Stimulated activated memory B cell treated with anti-CD40 and anti-IgM and Interleukin-4, amounts not matched to agents 10 μg/mL and 1 μg/mL and 100 μg/mL, for 72 hours (primary cell): ENCODE measurements at regions not wholly inside any gene's neighbourhood (a gene's known extent, or its start where the extent isn't known, plus 50 kb on each side); places are given as distances from the start of the nearest gene placed in this dataset.

Source experiments
- ATAC-seq: fragments of 150-1000 bp; cut with Tn5 transposase; 2 replicates; pipeline ENCODE4 v1.10.0; 2021
- H3K27ac Mint-ChIP-seq: one replicate; pipeline ENCODE4 v1.8.0; 2022; ENCODE audit warnings: mild to moderate bottlenecking, mixed read lengths
- H3K27me3 Mint-ChIP-seq: one replicate; pipeline ENCODE4 v1.8.0; 2022; ENCODE audit warnings: mixed read lengths
- H3K36me3 Mint-ChIP-seq: one replicate; pipeline ENCODE4 v1.8.0; 2022; ENCODE audit warnings: mixed read lengths
- H3K4me1 Mint-ChIP-seq: one replicate; pipeline ENCODE4 v1.8.0; 2022; ENCODE audit warnings: mixed read lengths
- H3K4me3 Mint-ChIP-seq: one replicate; pipeline ENCODE4 v1.8.0; 2022; ENCODE audit warnings: mild to moderate bottlenecking, moderate library complexity, mixed read lengths
- H3K9me3 Mint-ChIP-seq: one replicate; pipeline ENCODE4 v1.8.0; 2022; ENCODE audit warnings: mixed read lengths

DNA sequence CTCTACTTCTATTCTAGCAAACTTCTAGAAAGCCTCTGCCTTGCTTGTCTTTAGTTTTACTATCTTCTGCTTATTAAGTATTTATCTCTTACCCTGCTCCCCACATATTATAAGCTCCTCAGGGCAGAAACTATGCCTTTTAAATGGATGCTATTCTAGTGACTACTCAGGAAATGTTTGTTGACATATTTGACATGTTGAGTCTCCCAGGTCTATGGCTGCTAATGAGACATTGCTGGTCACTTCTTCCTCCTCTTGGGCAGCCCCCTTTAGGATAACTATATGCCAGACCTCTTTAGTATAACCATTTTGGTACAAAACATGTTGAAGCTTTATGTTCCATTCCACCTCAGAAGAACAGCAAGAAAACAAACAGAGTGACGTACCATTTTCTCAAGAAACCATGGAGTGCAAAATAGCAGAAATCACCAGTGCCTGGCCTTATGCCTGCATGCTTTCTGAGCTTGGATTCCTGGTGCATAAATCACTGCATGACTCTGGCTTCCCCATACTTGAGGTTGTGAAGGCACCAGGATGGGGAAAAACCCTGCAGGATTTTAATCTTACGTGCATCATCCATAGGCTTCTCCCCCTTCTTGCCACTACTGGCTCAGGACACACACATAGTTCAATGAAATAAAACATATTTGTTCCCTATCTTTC is 202.6 kb downstream of the TMX1 start:
- no peak for ATAC-seq

DNA sequence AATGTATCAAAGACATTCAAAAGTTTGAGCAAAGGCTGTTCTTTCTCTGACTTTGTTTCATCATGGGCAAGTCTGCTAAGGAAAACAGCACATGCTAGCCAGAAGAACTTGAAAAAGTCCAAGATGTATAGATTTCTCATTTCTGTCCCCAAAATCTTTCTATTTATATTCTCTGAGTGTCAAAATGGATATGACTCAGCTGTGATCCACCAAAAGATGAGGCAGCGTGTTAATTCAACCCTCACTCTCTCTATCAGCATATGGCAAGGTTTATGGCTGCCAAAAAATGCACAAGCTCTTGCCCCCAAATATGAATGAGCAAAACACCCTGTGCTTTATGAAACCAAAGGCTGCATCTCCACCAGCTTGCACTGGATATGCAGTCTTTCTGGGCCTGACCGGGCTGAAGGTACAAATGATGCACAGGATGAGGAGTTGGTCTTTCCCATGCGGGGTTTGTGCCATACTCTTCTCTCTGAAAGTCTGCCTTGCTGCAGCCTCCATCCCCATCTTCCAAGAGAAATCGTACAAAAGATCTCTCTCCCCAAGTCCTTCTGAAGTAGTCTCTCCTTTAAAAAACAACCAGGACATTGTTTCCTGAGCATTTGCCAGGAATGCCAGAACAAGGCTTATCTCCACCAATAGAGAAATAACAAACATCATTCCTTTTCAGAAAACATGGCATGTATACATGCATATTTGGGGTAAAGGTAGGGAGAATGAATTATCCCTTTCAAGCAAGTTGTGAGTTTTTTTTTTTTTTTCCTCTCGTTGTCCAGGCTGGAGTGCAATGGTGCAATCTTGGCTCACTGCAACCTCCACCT is 203.4 kb downstream of the TMX1 start:
- H3K9me3 Mint-ChIP-seq = no peaks in the 10 kb centered on the region
- peaks cover 12% of the 10 kb centered on the region for H3K27me3 Mint-ChIP-seq
- no peaks in the 10 kb centered on the region for H3K4me1 Mint-ChIP-seq
- H3K27ac Mint-ChIP-seq = no peak overlapping the region
- ATAC-seq = no peak
- H3K4me3 Mint-ChIP-seq = no peak overlapping the region
- no peaks in the 10 kb centered on the region for H3K36me3 Mint-ChIP-seq

More for the DNA sequence above, 202.6 kb downstream of the TMX1 start:
- no peak overlapping the region for H3K4me3 Mint-ChIP-seq
- no peak overlapping the region for H3K27ac Mint-ChIP-seq
- H3K27me3 Mint-ChIP-seq = peaks cover 12% of the 10 kb centered on the region
- no peaks in the 10 kb centered on the region for H3K36me3 Mint-ChIP-seq
- H3K4me1 Mint-ChIP-seq = no peaks in the 10 kb centered on the region
- no peaks in the 10 kb centered on the region for H3K9me3 Mint-ChIP-seq

DNA sequence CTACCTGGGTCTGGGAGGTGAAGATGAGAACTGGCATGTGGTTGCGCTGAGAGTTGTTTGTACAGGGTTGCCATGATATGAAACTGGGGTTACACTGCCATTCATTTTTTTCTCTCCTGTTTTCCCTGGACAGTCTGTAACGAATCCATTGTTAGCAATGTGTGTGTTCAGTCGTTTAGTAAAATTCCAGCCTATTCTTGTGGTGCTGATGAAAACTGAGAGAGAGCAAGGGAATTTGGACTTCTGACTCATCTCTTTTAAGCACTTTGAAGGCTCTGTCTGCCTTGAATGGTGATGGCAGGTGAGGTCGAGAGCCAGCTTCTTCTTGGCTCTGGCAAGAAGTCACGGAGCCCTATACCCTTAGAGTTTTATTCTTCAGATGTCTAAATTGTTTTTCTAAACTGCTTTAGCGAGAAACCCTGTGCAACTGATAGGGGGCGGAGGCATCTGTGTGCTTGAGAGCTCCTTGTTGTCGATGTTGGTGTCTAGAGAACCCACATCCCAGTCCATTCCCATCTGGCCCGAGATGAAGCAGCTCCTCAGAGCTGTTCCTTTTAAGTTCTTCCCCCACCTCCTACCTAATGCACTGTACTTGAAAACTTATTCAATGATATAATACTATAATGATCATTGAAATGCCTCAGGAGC is 204.4 kb downstream of the TMX1 start:
- no peaks in the 10 kb centered on the region for H3K4me1 Mint-ChIP-seq
- H3K9me3 Mint-ChIP-seq = no peaks in the 10 kb centered on the region
- peaks cover 12% of the 10 kb centered on the region for H3K27me3 Mint-ChIP-seq
- H3K36me3 Mint-ChIP-seq = no peaks in the 10 kb centered on the region
- no peak for ATAC-seq
- no peak overlapping the region for H3K4me3 Mint-ChIP-seq
- H3K27ac Mint-ChIP-seq = no peak overlapping the region

DNA sequence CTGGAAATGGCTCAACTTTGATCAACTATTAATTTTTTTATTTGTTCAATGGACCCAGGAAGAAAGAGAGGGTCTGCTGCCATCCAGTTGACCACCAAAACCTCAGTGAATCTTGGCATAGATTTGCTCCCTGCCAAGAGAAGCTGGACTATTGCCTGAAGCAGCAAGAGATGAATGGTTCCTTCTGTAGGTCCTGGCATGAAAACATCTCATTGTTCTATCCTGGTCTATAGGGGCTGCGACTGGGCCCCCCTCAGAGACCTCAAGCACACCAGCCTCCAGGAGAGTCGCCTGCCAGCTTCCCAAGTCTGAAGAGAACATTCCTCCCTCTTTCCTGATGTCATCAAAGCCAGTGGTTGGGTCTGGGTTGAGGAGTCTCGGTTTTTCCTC is 204.9 kb downstream of the TMX1 start:
- Mint-ChIP-seq H3K4me1 (no peaks in the 10 kb centered on the region), H3K27ac (no peak overlapping the region), H3K9me3 (no peaks in the 10 kb centered on the region), H3K4me3 (no peak overlapping the region), H3K27me3 (peaks cover 12% of the 10 kb centered on the region), H3K36me3 (no peaks in the 10 kb centered on the region)
- no peak for ATAC-seq

DNA sequence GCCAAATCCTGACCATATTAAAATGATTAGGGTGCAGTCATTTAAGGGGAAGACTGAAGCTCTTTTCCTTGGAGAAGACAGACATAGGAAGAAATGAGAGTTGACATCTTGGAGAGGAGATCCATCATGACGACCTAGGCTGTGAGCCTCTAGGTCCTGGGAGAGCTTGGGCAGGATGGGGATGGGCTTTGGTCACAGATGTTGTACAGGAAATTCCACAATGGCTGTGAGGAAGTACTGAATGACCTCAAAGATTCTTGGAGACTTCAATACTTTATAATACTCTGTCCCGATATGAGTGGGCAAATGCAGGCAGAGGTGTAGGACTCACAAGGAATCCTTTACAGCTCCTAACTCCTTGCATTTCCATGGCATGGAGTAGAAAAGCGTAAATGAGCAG is 204.9 kb upstream of the FRMD6 start:
- H3K9me3 Mint-ChIP-seq = no peaks in the 10 kb centered on the region
- no peak for ATAC-seq
- no peak overlapping the region for H3K4me3 Mint-ChIP-seq
- no peaks in the 10 kb centered on the region for H3K4me1 Mint-ChIP-seq
- no peak overlapping the region for H3K27ac Mint-ChIP-seq
- H3K27me3 Mint-ChIP-seq = peaks cover 12% of the 10 kb centered on the region
- H3K36me3 Mint-ChIP-seq = no peaks in the 10 kb centered on the region

DNA sequence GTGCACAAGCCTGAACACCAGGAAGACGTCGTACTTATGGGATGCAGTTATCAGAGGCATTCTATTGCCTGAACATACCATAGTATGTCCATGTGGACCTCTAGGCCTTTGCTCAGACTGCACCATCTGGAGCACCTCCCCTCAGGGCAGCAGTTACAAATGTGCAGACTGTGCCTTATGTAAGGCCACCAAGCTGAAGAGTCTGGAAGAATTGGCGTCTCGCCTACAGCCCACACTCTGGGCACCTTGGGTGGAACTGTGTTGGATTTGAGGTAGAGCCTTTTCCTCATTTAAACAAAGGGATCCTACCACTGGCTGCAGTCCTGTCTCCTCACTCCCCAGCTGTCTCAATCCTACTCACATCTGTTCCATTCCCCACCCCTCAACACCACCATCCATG is 204.3 kb upstream of the FRMD6 start:
- Mint-ChIP-seq H3K27ac (no peak overlapping the region), H3K27me3 (peaks cover 12% of the 10 kb centered on the region)

DNA sequence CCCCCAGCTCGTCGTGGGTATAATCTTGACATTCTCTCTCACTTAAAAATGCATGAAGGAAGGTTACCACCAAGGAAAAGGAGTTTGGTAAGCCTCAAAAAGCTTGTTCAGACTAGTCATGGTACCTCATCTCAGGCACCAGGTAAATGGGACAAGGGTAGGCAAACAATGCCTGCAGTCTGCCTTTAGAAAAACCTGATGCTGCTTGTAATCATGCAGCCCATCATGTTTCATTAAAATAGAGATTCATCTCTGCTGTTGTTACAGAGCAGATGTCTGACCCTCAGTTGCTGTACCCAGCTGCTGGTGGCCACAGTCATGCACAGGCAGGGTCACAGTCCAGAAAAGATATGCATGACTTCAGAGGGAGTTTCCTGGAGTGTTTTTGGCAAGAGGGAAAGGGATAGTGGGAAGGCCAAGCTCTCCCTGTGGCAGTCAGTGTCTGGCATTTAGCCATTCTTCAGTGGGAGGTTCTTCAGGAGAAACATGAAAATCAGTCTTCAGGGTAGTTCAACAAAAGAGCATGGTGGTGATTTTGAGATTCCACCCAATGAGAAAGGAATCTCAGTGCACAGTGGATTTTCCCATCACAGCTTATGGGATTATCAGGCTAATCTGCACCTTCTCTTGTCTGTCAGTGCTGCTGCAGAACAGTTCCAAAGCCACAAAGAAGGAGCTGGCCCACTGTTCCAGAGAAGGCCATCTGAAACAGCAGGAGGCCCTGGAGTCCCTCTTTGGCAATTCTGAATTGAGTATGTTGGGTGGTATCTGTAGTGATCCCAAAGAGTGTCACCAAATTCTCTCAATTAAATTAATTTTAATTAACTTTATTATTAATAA is 202.7 kb upstream of the FRMD6 start:
- Mint-ChIP-seq H3K9me3 (no peaks in the 10 kb centered on the region), H3K27ac (no peak overlapping the region), H3K4me1 (no peaks in the 10 kb centered on the region), H3K36me3 (no peaks in the 10 kb centered on the region), H3K27me3 (peaks cover 4% of the 10 kb centered on the region), H3K4me3 (no peak overlapping the region)
- ATAC-seq = no peak

More for the DNA sequence above, 204.3 kb upstream of the FRMD6 start:
- H3K4me3 Mint-ChIP-seq = no peak overlapping the region
- H3K4me1 Mint-ChIP-seq = no peaks in the 10 kb centered on the region
- no peak for ATAC-seq
- no peaks in the 10 kb centered on the region for H3K36me3 Mint-ChIP-seq
- H3K9me3 Mint-ChIP-seq = no peaks in the 10 kb centered on the region

DNA sequence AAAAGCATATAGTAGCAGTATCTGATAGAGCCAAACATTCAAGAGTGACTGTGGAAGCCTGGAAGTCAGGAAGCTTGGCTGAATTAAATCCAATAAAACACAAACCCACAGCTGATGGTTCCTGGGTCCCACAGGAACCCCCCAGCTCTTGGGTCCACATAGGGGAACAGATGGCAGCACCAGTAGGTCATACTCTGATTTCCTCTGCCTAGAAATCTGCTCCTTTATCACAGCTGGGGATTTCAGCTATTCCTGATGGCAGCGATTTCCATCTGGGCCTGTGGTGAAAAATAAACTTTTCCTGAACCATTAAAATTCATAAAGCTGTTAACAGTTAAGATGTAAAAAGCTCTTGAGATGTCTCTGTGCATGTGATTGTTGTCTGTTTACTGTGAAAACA is 202.0 kb upstream of the FRMD6 start:
- ATAC-seq = no peak
- Mint-ChIP-seq H3K27me3 (no peaks in the 10 kb centered on the region), H3K9me3 (no peaks in the 10 kb centered on the region)

DNA sequence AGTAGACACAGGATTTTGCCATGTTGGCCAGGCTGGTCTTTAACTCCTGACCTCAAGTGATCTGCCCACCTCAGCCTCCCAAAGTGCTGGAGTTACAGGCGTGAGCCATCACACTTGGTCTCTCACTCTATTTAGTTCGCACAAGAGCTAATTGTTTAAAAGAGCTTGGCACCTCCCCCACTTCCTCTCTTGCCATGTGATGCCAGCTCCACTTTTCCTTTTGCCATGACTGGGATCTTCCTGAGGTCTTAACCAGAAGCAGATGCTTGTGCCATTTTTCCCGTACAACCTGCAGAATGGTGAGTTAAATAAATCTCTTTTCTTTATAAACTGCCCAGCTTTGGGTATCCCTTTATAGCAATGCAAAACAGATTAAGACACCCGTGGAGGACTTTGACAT is 200.1 kb upstream of the FRMD6 start:
- ATAC-seq = no peak
- Mint-ChIP-seq H3K27ac (no peak overlapping the region), H3K4me1 (no peaks in the 10 kb centered on the region), H3K27me3 (peaks cover 3% of the 10 kb centered on the region), H3K9me3 (peaks cover under 1% of the 10 kb centered on the region), H3K4me3 (no peak overlapping the region), H3K36me3 (no peaks in the 10 kb centered on the region)

More for the DNA sequence above, 202.0 kb upstream of the FRMD6 start:
- no peaks in the 10 kb centered on the region for H3K36me3 Mint-ChIP-seq
- no peak overlapping the region for H3K4me3 Mint-ChIP-seq
- H3K27ac Mint-ChIP-seq = no peak overlapping the region
- no peaks in the 10 kb centered on the region for H3K4me1 Mint-ChIP-seq

DNA sequence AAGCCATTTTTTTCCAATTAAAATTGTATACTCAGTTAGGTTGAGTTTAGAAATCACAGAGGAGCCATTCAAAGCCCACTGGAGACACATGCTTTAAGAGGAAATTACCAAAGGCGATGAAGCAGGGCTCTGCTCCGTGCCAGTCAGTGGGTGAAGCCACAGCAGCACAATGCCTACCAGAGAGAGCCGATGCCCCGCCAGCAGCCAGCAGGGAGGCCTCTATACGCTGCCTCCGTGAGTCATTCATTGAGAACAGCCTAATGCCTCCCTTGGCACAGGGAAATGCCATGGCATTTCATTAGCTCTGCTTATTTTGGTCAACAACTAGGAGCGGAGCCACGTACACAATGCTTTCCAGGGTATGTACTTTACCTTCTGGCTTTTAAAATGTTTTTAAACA is 197.8 kb upstream of the FRMD6 start:
- H3K36me3 Mint-ChIP-seq = no peaks in the 10 kb centered on the region
- H3K27me3 Mint-ChIP-seq = peaks cover 16% of the 10 kb centered on the region
- H3K4me3 Mint-ChIP-seq = no peak overlapping the region
- no peak overlapping the region for H3K27ac Mint-ChIP-seq
- no peaks in the 10 kb centered on the region for H3K4me1 Mint-ChIP-seq
- peaks cover 4% of the 10 kb centered on the region for H3K9me3 Mint-ChIP-seq
- no peak for ATAC-seq

DNA sequence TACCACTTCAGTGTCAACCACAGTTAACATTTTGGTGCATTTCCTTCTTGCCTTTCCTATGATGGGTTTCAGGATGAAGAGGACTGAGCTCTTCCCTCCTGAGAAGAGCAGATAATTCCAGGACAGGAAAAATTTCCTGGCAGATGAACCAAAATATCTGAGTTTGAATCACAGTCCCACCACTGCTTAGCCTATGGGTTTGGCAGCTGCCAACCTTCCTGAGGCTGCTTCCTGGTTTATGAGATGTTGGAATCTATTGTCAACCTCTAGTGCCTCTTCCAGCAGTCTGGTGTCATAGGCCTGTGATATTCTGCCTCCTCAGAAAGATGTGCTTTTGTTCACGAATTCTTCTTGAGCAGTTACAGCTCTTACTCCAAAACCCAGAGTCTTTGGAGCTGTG is 197.4 kb upstream of the FRMD6 start:
- no peak overlapping the region for H3K27ac Mint-ChIP-seq
- H3K4me3 Mint-ChIP-seq = no peak overlapping the region
- no peaks in the 10 kb centered on the region for H3K4me1 Mint-ChIP-seq
- H3K27me3 Mint-ChIP-seq = peaks cover 16% of the 10 kb centered on the region
- H3K9me3 Mint-ChIP-seq = peaks cover 4% of the 10 kb centered on the region
- no peaks in the 10 kb centered on the region for H3K36me3 Mint-ChIP-seq
- no peak for ATAC-seq

DNA sequence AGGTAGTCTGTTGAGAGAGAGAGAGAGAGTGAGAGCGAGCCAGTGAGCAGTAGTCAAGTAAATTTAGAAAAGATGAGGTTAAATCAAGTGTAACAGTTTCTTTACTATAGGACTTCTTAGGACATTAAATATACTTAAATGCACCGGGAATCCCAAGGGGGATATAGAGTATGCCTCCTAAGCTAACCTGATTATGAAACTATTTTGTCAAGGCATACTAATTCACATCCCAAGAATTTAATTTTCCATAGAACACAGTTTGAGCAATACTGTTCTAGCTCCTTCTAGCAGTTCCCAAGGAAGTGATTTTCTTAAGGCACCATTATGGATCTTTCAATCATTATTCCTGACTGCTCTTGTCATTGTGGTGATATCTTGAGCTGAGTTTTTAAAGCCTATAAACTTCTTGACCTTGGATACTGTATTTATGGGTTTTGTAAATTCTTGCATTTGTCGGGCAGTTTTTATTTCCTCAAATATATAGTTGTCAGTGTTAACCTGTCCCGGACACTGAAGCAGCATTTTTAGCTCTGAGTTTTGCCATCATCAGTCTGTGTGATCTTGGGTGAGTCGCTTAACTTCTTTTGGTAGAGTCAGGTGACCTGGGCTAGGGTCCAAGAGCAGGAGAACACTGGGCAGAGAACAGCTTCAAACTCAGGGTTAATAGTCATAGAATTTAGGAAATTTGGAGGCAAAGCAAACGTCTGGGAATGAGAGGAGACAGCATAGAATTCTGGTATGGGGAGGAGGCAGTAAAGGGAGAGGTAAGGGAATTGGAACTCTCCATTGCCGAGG is 196.5 kb upstream of the FRMD6 start:
- no peak for ATAC-seq

DNA sequence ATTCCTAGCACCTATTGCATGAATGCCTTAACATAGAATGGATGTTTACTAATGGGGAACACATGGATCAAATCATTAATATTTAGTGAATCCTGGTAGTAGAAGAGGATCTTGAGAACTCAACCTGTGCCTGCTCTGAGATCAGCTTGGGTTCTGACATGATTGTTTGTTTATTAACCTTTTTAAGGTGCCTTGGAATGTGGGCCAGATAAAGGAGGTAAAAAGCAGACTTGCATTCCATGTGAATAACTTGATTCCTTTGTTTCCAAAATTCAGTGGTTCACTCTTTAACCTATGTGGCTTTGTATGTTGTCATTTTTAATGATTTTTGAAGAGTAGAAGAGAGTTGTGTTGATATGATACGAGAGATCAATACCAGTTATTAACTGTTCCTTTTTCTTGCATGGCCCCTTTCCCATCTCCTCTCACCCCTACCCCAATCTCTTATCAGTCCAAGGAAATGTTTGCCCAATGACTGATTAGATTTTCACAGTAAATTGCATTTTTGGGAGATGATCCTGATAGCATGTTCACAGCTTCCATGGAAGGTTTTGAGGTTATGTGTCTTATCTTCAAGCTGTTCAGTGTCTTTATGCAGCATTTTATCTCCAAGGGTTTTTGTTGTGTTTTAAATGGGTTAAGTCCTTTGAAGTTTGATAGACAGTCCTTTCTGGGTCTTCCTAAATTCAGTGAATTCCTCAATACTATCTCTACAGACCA is 193.7 kb upstream of the FRMD6 start:
- Mint-ChIP-seq H3K4me3 (no peak overlapping the region), H3K9me3 (peaks cover 4% of the 10 kb centered on the region), H3K27me3 (peaks cover 16% of the 10 kb centered on the region), H3K4me1 (no peaks in the 10 kb centered on the region), H3K36me3 (no peaks in the 10 kb centered on the region), H3K27ac (no peak overlapping the region)
- ATAC-seq = no peak

More for the DNA sequence above, 196.5 kb upstream of the FRMD6 start:
- H3K4me1 Mint-ChIP-seq = no peaks in the 10 kb centered on the region
- no peaks in the 10 kb centered on the region for H3K36me3 Mint-ChIP-seq
- peaks cover 4% of the 10 kb centered on the region for H3K9me3 Mint-ChIP-seq
- H3K4me3 Mint-ChIP-seq = no peak overlapping the region
- no peak overlapping the region for H3K27ac Mint-ChIP-seq
- peaks cover 16% of the 10 kb centered on the region for H3K27me3 Mint-ChIP-seq

DNA sequence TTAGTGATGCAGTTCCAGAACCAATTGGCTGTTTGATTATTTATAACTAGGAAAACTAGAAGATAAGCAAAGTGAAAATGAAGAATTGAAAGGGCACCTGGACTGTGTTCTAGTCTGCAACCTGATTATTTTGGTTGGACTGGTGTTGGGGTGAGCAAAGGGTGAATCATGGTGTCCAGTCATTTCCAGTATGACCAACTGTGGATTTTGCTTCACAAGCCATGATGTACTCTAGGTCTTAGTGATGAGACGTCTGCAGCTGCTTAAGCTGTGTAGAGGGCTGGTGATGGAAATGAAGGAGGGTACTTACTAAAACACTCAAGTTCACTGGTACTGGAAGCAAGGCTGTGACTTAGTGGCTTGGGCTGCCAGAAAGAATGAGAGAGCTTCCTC is 193.2 kb upstream of the FRMD6 start:
- Mint-ChIP-seq H3K9me3 (peaks cover 4% of the 10 kb centered on the region), H3K4me1 (no peaks in the 10 kb centered on the region), H3K36me3 (no peaks in the 10 kb centered on the region), H3K27ac (no peak overlapping the region), H3K27me3 (peaks cover 16% of the 10 kb centered on the region), H3K4me3 (no peak overlapping the region)
- ATAC-seq = no peak
